Chondrocyte (in vitro differentiated cells): ENCODE measurements at regions not wholly inside any gene's neighbourhood (a gene's known extent, or its start where the extent isn't known, plus 50 kb on each side); places are given as distances from the start of the nearest gene placed in this dataset.

Experiments used
- DNase-seq: peaks from one replicate; pipeline ENCODE4 v3.0.0; 2021; ENCODE audit warnings: mixed read lengths, low spot score
- H3K27ac Mint-ChIP-seq: one replicate; pipeline ENCODE4 v1.8.0; 2021; ENCODE audit warnings: mild to moderate bottlenecking, moderate library complexity, mixed read lengths; ENCODE audit not compliant: unreplicated experiment
- H3K27me3 Mint-ChIP-seq: 2 replicates; pipeline ENCODE4 v1.8.0; 2021; ENCODE audit warnings: low read depth, mixed read lengths
- H3K36me3 Mint-ChIP-seq: 2 replicates; pipeline ENCODE4 v1.8.0; 2021; ENCODE audit warnings: low read depth, mixed read lengths
- H3K4me1 Mint-ChIP-seq: 2 replicates; pipeline ENCODE4 v1.8.0; 2021; ENCODE audit warnings: low read depth, mild to moderate bottlenecking, mixed read lengths
- H3K4me3 Mint-ChIP-seq: one replicate; pipeline ENCODE4 v1.8.0; 2021; ENCODE audit warnings: mild to moderate bottlenecking, moderate library complexity, mixed read lengths; ENCODE audit not compliant: unreplicated experiment
- H3K9me3 Mint-ChIP-seq: 2 replicates; pipeline ENCODE4 v1.8.0; 2021; ENCODE audit warnings: low read depth, mixed read lengths
- TF ChIP-seq, protein P1 (sequence below): fragments of 200-600 bp; sonication (generic); IDR thresholded peaks from 2 replicates; pipeline ENCODE4 v1.5.0; 2021; ENCODE audit warnings: antibody characterized with exemption, mild to moderate bottlenecking, moderate library complexity

- no peak overlapping the region for H3K4me3 Mint-ChIP-seq
- no peaks in the 10 kb centered on the region for H3K27me3 Mint-ChIP-seq
- TF ChIP-seq, protein P1, sequence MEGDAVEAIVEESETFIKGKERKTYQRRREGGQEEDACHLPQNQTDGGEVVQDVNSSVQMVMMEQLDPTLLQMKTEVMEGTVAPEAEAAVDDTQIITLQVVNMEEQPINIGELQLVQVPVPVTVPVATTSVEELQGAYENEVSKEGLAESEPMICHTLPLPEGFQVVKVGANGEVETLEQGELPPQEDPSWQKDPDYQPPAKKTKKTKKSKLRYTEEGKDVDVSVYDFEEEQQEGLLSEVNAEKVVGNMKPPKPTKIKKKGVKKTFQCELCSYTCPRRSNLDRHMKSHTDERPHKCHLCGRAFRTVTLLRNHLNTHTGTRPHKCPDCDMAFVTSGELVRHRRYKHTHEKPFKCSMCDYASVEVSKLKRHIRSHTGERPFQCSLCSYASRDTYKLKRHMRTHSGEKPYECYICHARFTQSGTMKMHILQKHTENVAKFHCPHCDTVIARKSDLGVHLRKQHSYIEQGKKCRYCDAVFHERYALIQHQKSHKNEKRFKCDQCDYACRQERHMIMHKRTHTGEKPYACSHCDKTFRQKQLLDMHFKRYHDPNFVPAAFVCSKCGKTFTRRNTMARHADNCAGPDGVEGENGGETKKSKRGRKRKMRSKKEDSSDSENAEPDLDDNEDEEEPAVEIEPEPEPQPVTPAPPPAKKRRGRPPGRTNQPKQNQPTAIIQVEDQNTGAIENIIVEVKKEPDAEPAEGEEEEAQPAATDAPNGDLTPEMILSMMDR, result no peak
- no peak for DNase-seq
- H3K4me1 Mint-ChIP-seq, result no peaks in the 10 kb centered on the region
- H3K9me3 Mint-ChIP-seq, result peaks cover 6% of the 10 kb centered on the region
- no peaks in the 10 kb centered on the region for H3K36me3 Mint-ChIP-seq
- no peak overlapping the region for H3K27ac Mint-ChIP-seq
Measured at GRCh38 chr3:145735631-145736030, 425.4 kb downstream of the PLOD2 start.

DNA sequence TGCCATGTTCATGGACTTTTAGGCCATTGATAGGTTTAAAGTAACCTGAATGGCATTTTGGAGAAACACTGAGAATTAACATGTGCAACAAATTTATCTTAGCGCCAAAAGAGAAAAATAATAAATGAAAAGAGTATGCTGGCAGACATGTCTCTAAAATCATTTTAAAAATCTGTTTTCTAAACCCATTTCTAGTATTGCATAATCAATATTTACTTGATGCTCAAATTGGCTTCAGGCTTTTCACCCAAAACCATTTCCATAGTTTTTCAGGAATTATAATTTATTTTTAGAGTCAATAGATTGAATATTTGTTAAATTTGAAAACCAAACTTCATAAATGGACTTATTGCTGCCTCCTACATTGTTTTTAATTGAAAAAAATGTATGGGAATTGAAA, 423.0 kb downstream of the PLOD2 start:
- TF ChIP-seq, protein P1, result no peak
- Mint-ChIP-seq H3K9me3 (peaks cover 6% of the 10 kb centered on the region), H3K4me1 (no peaks in the 10 kb centered on the region), H3K36me3 (no peaks in the 10 kb centered on the region), H3K4me3 (no peak overlapping the region), H3K27me3 (no peaks in the 10 kb centered on the region), H3K27ac (no peak overlapping the region)
- no peak for DNase-seq

- Mint-ChIP-seq H3K27me3 (no peaks in the 10 kb centered on the region), H3K36me3 (no peaks in the 10 kb centered on the region), H3K4me3 (no peak overlapping the region), H3K27ac (no peak overlapping the region), H3K4me1 (no peaks in the 10 kb centered on the region), H3K9me3 (peaks cover 6% of the 10 kb centered on the region)
- DNase-seq, result no peak
- TF ChIP-seq, protein P1, result no peak
Measured at GRCh38 chr3:145739926-145740325, 421.1 kb downstream of the PLOD2 start.

GRCh38 chr3:145750657-145751056, 410.3 kb downstream of the PLOD2 start:
- Mint-ChIP-seq H3K36me3 (no peaks in the 10 kb centered on the region), H3K4me1 (no peaks in the 10 kb centered on the region)

DNA sequence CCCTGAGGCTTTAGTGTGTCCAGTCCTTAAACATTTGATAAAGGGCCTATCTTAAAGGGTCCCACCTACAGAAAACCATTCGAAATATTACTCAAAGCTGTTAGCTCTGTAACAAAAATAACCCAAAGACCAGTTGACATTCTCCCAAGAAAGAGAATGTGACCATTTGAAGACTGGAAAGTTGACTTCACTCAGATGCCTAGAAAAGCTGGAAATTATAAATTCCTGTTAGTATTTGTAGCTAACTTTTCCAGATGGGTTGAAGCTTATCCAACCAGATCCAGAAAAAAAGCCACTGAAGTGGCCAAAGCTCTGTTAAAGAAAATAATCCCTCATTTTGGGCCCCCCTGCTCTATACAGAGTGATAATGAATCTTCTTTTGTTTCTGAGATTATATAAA, 408.4 kb downstream of the PLOD2 start:
- Mint-ChIP-seq H3K9me3 (no peaks in the 10 kb centered on the region), H3K36me3 (no peaks in the 10 kb centered on the region), H3K27ac (no peak overlapping the region), H3K27me3 (peaks cover 4% of the 10 kb centered on the region), H3K4me3 (no peak overlapping the region), H3K4me1 (no peaks in the 10 kb centered on the region)
- DNase-seq, result no peak
- TF ChIP-seq, protein P1, result no peak

More at GRCh38 chr3:145750657-145751056, 410.3 kb downstream of the PLOD2 start:
- TF ChIP-seq, protein P1, result no peak
- no peak for DNase-seq
- Mint-ChIP-seq H3K4me3 (no peak overlapping the region), H3K27me3 (peaks cover 7% of the 10 kb centered on the region), H3K9me3 (peaks cover 2% of the 10 kb centered on the region), H3K27ac (no peak overlapping the region)
